Motor neuron (in vitro differentiated cells): ENCODE measurements at regions not wholly inside any gene's neighbourhood (a gene's known extent, or its start where the extent isn't known, plus 50 kb on each side); places are given as distances from the start of the nearest gene placed in this dataset.

ENCODE experiments used
- ATAC-seq, 8 experiments: fragments of 200-7000 bp; cut with Tn5 transposase; replicated peaks in 6 of 8; 2 replicates each; pipeline ENCODE4 v1.8.0; 2021; ENCODE audit warnings: mild to moderate bottlenecking in 8 of 8, moderate library complexity in 8 of 8
- H3K27ac ChIP-seq, 2 donors: fragments of 250-450 bp; sonication (Bioruptor Pico); 2 replicates each; pipeline ENCODE4 v1.9.0; 2021; ENCODE audit warnings: antibody characterized with exemption in 2 of 2, mild to moderate bottlenecking in 2 of 2, moderate library complexity in 1 of 2
- H3K4me1 ChIP-seq, 2 donors: fragments of 250-450 bp; sonication (Bioruptor Pico); replicated peaks in 1 of 2; 2 replicates each; pipeline ENCODE4 v1.6.1; 2021; ENCODE audit warnings: antibody characterized with exemption in 2 of 2, mild to moderate bottlenecking in 2 of 2, moderate library complexity in 1 of 2
- H3K4me3 ChIP-seq, 5 donors: fragments of 250-450 bp; sonication (Bioruptor Pico); 2 replicates each; pipeline ENCODE4 v1.9.0; 2021; ENCODE audit warnings: antibody characterized with exemption in 5 of 5, mild to moderate bottlenecking in 5 of 5, moderate library complexity in 4 of 5
- WGBS, 10 experiments: fragments of 450-650 bp; shearing (Covaris generic); methylation state at CpG; one replicate each; pipeline ENCODE4 v1.0.0; 2022; 5-methylcytosine and 5-hydroxymethylcytosine counted together
- in situ Hi-C, 9 experiments: fragments of 400-800 bp; cut with MboI; loops; one replicate each; pipeline ENCODE4 v1.15.0; 2021; ENCODE audit warnings: low sequenced_read_pairs in 9 of 9, low pct_unique_long_range_greater_than_20kb in 2 of 9; ENCODE audit not compliant: unreplicated experiment in 9 of 9

DNA sequence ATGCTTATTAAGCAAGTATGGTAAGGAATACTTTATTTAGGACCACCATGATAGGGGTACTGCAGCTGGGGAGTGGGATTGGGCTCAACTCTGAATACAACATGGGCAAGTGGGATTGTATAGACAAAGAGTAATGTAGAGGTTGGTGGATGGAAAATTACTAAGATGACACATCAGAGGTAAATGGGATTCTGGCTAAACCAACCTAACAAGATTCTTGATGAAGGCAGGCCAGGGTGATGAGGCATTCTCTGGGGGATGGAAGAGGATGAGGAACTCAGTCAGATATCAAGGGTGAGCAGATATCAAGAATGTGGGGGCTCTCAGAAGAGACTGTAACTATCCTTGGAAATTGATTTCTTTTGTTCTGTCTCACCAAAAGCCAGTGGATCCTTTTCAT is 107.2 kb downstream of the NMUR2 start:
- H3K27ac ChIP-seq, result no peak overlapping the region
- H3K4me1 ChIP-seq, result peaks cover 2 to 13% of the 10 kb centered on the region in 2 donors
- in situ Hi-C loops, result no loop called here
- no peak for ATAC-seq
- H3K4me3 ChIP-seq, result no peak overlapping the region

DNA sequence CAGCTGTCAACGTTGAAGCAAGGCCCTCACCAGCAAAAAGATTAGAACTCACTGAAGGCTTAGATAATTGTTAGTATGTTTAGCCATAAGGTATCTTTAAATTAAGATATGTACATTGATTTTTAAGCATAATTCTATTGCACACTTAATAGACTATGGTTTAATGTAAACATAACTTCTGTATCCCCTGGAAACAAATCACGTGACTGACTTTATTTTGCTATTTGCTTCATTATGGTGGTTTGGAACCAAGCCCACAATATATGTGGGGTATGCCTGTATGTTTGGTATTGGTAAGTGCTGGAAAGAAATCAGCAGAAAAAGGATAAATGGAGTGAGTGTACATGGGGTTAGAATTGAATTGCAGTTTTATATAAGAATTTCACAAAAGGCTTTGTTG is 111.9 kb downstream of the NMUR2 start:
- Histone ChIP-seq H3K4me1 (peaks cover 5 to 18% of the 10 kb centered on the region in 2 donors), H3K27ac (no peak overlapping the region), H3K4me3 (no peak overlapping the region)
- in situ Hi-C loops, result no loop called here
- 0 to 100% (median 35%) methylated on average over 2 of the region's 2 CpGs; no CpG with 5 or more reads in 2 of the 10 experiments for WGBS, 10 experiments
- ATAC-seq, result no peak

DNA sequence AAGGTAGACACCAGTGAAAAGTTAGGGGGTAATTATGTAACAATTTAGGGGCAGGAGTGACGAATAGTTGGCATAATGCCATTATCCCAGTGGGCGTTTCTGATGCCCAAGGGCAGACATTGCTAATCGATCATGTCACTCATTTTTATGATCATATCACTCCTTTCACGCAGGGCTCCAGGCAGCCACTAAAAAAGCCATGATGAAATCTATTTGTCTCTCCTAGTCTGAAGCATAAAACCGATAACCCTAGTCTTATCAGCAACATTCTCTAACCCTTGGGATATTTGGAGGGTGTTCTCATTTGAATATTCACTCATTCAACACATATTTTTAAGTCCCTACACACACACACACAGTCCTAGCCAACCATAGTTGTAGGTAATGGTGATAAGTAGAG is 114.9 kb downstream of the NMUR2 start:
- 0 to 92% (median 67%) methylated on average over 1 to 5 of the region's 5 CpGs; no CpG with 5 or more reads in 1 of the 10 experiments for WGBS, 10 experiments
- H3K4me1 ChIP-seq, result peaks cover 5 to 7% of the 10 kb centered on the region in 2 donors
- H3K4me3 ChIP-seq, result no peak overlapping the region
- in situ Hi-C loops, result no loop called here
- H3K27ac ChIP-seq, result no peak overlapping the region
- no peak for ATAC-seq

DNA sequence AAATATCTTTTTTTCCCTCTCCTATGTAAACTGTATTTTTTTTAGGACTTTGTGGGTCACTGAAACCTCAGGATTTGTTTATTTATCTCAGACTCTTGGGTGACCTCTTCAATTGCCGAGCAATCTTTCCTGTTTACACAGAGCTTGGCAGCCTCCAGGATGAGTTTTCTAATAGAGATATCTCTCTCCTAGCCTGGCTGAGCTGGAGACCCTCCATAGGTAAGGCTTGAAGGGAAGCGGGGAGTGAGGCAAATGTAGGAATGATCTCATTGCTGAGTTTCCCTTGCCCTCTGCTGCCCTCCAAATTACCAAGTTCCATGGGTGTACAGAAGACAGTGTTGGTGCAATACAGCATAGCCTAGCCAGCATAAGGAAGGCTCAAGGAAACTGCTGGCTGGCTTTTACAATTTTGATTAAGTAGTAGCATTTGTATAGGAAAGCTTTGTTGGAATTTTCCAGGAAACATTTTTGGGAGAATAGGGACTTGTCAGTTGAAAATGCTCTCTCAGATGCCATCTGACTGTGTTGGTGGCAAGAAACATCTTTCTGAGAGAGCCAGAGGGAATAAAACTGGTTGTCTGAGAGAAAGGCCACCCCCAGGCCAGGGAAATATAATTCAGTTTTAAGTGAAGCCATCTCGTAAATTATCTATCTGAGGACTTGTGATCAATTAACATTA is 116.0 kb downstream of the NMUR2 start:
- in situ Hi-C loops, result no loop called here
- 0 to 100% (median 58%) methylated on average over 1 to 3 of the region's 3 CpGs; no CpG with 5 or more reads in 2 of the 10 experiments for WGBS, 10 experiments
- Histone ChIP-seq H3K4me1 (peaks cover 5 to 7% of the 10 kb centered on the region in 2 donors), H3K27ac (no peak overlapping the region), H3K4me3 (no peak overlapping the region)
- peak in 1 of 8 experiments; percentile 47 for ATAC-seq

DNA sequence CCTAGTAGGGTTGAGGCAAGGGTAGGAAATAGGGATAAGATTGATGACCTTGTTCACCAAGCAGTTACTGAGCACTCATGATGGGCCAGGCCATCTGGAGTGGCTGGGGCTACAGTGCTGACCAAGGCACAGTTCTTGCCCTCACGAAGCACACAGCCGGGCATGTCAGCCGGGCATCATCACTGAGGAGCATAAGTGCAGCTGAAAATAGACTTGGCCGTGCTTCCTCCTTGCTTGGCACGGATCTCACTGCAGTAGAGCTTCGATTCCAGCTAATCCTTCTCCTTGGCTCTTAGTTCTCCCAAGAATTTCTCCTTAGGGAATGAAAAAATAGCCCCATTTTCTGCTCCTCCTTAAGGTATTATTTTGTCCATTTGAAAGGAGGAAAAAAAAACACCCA is 116.6 kb downstream of the NMUR2 start:
- Histone ChIP-seq H3K4me1 (peaks cover 5 to 7% of the 10 kb centered on the region in 2 donors), H3K27ac (no peak overlapping the region), H3K4me3 (no peak overlapping the region)
- in situ Hi-C loops, result no loop called here
- ATAC-seq, result no peak
- 0 to 100% (median 72%) methylated on average over 1 to 6 of the region's 6 CpGs; no CpG with 5 or more reads in 1 of the 10 experiments for WGBS, 10 experiments

DNA sequence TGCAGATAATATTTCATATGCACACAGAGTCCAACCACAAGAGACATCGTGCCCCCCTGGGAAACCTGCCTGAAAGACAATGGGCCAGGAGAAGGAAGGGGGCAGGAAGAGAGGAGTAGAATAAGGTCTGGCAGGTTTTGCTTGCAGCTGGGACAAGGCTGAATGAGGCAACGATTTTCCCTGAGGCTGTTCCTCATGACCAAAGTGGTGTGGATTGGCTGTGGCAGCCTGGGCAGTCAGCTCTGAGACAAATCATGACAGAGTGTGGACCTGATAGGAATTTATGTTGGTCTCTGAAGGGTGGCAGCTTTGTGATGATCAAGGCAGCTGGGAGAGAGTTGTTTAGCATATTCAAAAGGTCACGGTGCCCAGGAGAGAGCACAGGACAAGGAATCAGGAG is 119.3 kb downstream of the NMUR2 start:
- no peak overlapping the region for H3K27ac ChIP-seq
- no peak for ATAC-seq
- peaks cover 5 to 7% of the 10 kb centered on the region in 2 donors for H3K4me1 ChIP-seq
- 0 to 86% (median 35%) methylated on average over 1 to 3 of the region's 3 CpGs; no CpG with 5 or more reads in 2 of the 10 experiments for WGBS, 10 experiments
- H3K4me3 ChIP-seq, result no peak overlapping the region
- in situ Hi-C loops, result no loop called here

DNA sequence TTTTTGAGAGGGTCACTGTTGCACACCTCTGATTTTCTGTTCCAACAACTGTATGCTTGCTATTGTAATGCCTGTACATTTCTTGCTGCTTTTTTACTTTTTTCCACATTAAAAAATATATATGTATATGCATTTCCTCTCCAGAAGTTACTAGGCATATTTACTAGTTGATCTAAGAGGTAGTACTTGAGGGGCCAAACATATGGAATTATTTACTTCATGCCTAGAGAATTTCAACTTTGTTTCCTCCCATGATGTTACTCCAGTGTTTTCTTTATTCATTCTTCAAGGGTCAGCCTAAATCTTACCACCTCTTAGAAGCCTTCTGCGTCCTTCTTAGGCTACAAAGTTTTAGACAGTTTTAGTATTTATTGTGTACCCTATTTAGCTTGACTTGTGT is 122.7 kb downstream of the NMUR2 start:
- 0 to 100% (median 83%) methylated on average over 1 of the region's 1 CpG; no CpG with 5 or more reads in 3 of the 10 experiments for WGBS, 10 experiments
- in situ Hi-C loops, result no loop called here
- H3K4me1 ChIP-seq, result peaks cover 0 to 2% of the 10 kb centered on the region in 2 donors
- H3K4me3 ChIP-seq, result no peak overlapping the region
- H3K27ac ChIP-seq, result no peak overlapping the region
- no peak for ATAC-seq

DNA sequence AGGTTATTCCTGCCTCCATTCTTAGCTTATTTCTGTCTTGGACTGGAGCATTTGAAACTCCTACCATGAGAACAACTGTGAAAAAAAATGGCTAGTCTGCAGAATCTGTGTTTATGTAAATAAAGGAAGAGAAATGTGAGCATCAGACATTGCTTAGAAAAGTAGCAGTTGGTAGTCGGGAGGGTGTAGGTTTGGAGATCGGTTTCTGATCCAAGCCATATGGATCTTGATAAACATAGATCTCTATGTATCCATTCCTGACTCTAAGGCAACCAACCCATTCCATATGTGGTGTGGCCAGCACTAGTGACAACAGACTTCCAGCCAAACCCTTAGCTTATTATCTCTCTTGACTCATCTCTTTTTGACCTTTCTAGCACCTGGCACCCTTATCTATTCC is 127.1 kb downstream of the NMUR2 start:
- Histone ChIP-seq H3K4me1 (no peaks in the 10 kb centered on the region), H3K4me3 (no peak overlapping the region), H3K27ac (no peak overlapping the region)
- WGBS, 10 experiments, result 0 to 100% (median 91%) methylated on average over 1 to 2 of the region's 2 CpGs; no CpG with 5 or more reads in 4 of the 10 experiments
- in situ Hi-C loops, result no loop called here
- ATAC-seq, result no peak

DNA sequence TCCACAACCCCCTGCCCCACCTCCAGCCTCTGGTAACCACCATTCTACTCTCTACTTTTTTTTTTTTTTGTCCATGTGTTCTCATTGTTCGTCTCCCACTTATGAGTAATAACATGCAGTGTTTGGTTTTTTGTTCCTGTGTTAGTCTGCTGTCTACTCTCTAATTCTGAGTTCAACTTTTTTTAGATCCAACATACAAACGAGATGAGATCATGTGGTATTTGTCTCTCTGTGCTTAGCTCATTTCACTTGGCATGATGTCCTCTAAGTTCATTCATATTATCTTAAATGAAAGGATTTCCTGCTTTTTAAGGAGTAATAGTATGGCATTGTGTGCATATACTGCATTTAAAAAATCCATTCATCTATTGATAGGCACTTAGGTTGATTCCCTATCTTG is 130.9 kb downstream of the NMUR2 start:
- in situ Hi-C loops, result no loop called here
- ATAC-seq, result peak in 1 of 8 experiments; percentile 58
- Histone ChIP-seq H3K4me1 (no peaks in the 10 kb centered on the region), H3K4me3 (no peak overlapping the region), H3K27ac (no peak overlapping the region)
- 0 to 100% (median 76%) methylated on average over 1 to 2 of the region's 2 CpGs; no CpG with 5 or more reads in 1 of the 10 experiments for WGBS, 10 experiments

DNA sequence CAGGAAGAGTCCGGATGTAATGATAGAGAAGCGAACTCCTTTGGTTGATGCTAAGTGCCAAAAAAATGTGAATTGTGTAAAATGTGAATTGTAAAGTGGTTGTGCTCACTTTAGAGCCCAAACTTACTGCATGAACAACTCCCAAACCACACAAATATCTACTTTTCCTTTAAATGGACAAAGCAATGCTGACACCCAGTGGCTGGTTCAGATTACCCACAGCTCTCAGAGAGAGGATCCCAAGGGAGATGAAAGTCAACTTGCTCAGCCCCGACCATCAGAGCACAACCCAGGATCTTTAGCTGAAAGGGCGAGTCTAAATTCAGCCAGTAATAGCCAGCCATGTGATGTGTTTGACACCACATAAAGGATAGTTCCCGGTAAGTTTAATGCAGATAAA is 133.7 kb downstream of the NMUR2 start:
- no peak overlapping the region for H3K27ac ChIP-seq
- no peaks in the 10 kb centered on the region for H3K4me1 ChIP-seq
- 0 to 97% (median 48%) methylated on average over 1 to 5 of the region's 5 CpGs; no CpG with 5 or more reads in 1 of the 10 experiments for WGBS, 10 experiments
- peak; percentile 37 to 79 (median 68) for ATAC-seq
- H3K4me3 ChIP-seq, result no peak overlapping the region
- in situ Hi-C loops, result no loop called here

DNA sequence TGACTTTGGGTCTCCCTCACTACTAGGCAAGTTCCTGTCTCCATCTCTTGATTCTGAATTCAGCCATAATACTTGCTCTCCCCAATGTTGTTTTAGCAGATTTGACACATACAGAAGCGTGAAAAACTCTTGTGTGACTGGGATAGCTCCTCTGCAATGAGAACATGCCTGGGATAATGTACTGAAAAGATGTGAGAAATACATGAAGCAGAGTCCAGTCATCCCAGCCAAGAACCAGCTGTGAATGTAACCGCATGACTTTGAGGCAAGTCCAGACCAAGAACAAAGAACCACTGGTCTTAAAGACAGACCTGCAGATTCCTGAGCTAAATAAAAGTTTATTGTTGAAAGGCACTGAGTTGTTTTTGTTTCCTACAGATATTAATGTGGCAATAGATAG is 135.0 kb downstream of the NMUR2 start:
- 0 to 100% (median 78%) methylated on average over 1 to 2 of the region's 2 CpGs; no CpG with 5 or more reads in 2 of the 10 experiments for WGBS, 10 experiments

DNA sequence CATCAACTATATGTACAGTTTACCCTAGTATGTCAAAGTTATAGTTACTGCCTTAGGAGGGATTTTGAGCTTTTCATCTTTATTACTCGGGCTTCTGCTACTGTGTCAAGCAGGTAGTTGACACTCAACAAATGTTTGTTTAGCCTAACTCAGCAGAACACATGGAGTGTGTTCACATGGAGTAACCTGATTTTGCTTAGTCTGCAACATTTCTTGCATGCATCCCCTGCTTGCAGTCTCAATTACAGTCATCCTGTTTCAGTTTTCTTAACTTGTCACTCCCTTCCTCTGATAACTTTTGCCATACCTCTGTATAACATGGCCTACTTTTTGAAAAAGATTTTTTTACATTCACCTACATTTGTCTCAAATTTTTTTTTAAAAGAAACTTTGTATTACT is 135.5 kb downstream of the NMUR2 start:
- no peak for ATAC-seq
- no peak overlapping the region for H3K27ac ChIP-seq
- in situ Hi-C loops, result no loop called here
- H3K4me3 ChIP-seq, result no peak overlapping the region
- H3K4me1 ChIP-seq, result peaks cover 5 to 10% of the 10 kb centered on the region in 2 donors
- WGBS, 10 experiments, result 0 to 100% (median 83%) methylated on average over 1 of the region's 1 CpG; no CpG with 5 or more reads in 3 of the 10 experiments

More for the DNA sequence above, 135.0 kb downstream of the NMUR2 start:
- Histone ChIP-seq H3K27ac (no peak overlapping the region), H3K4me1 (peaks cover 0 to 4% of the 10 kb centered on the region in 2 donors), H3K4me3 (no peak overlapping the region)
- ATAC-seq, result no peak
- in situ Hi-C loops, result no loop called here

DNA sequence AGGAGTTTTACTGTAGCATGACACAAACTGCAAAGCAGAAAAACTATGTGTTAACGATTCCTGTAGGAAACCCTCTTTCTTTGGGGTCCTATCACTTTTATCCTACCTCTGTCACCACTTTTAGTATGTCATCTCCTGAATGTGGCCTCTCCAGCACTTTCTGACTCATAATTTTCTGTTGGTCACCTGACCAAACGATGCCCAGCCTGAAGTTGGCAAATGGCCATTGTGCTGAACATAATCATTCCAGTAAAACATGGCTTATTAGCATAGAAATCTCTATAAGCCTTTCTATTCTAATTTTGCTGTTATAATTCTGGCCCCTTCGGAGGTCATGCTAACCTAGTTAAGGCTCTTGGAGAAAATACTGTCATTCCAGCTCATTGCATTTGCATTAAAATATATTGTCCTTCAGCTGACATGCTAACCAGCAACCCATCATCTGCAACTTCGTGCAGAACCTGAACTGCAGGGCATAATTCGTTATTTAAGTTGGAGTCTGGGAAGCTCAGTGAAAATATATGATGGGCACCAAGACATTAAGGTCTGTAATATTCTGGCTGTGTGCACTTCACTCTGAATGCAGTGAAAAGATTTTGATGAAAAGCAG is 140.3 kb downstream of the NMUR2 start:
- Histone ChIP-seq H3K4me3 (no peak overlapping the region), H3K27ac (peak overlapping the region in 1 of 2 donors; percentile 15), H3K4me1 (peaks cover 19 to 30% of the 10 kb centered on the region in 2 donors)
- peak in 6 of 8 experiments; percentile 26 to 72 (median 46) for ATAC-seq
- in situ Hi-C loops, result no loop called here
- WGBS, 10 experiments, result 0 to 94% (median 58%) methylated on average over 1 to 5 of the region's 5 CpGs; no CpG with 5 or more reads in 1 of the 10 experiments
